Liver (tissue), 8 donors: ENCODE measurements at regions not wholly inside any gene's neighbourhood (a gene's known extent, or its start where the extent isn't known, plus 50 kb on each side); places are given as distances from the start of the nearest gene placed in this dataset.

Source experiments
- DNase-seq: peaks from one replicate; pipeline ENCODE4 v3.0.0-alpha.2; 2017; ENCODE audit warnings: low spot score
- H3K27ac ChIP-seq, 2 donors: one replicate each; pipeline ENCODE4 v1.7.0; 2013; ENCODE audit warnings: inconsistent platforms in 2 of 2, low read length in 2 of 2, control low read depth in 1 of 2, low read depth in 1 of 2, mild to moderate bottlenecking in 1 of 2
- H3K27me3 ChIP-seq, 4 donors: one replicate each; pipeline versions ENCODE4 v1.6.1 to v1.7.0; 2013; ENCODE audit warnings: low read length in 3 of 4, inconsistent platforms in 1 of 4, mild to moderate bottlenecking in 1 of 4, moderate library complexity in 1 of 4; ENCODE audit not compliant: control insufficient read depth in 4 of 4, insufficient read depth in 4 of 4
- H3K36me3 ChIP-seq, 4 donors: one replicate each; pipeline versions ENCODE4 v1.6.1 to v1.7.0; 2013; ENCODE audit warnings: low read length in 3 of 4, mild to moderate bottlenecking in 3 of 4, low read depth in 1 of 4, moderate library complexity in 1 of 4; ENCODE audit not compliant: control insufficient read depth in 4 of 4, insufficient read depth in 3 of 4
- H3K4me1 ChIP-seq, 4 donors: one replicate each; pipeline versions ENCODE4 v1.6.1 to v1.7.0; 2013; ENCODE audit warnings: low read length in 3 of 4, mild to moderate bottlenecking in 3 of 4, moderate library complexity in 1 of 4; ENCODE audit not compliant: control insufficient read depth in 4 of 4, insufficient read depth in 4 of 4
- H3K4me3 ChIP-seq, 3 donors: one replicate each; pipeline versions ENCODE4 v1.6.1 to v1.7.0; 2013; ENCODE audit warnings: low read length in 3 of 3, control low read depth in 1 of 3, low read depth in 1 of 3, mild to moderate bottlenecking in 1 of 3
- H3K9ac ChIP-seq, 2 donors: one replicate each; pipeline ENCODE4 v1.7.0; 2013; ENCODE audit warnings: low read length in 2 of 2, mild to moderate bottlenecking in 2 of 2, moderate library complexity in 2 of 2, control low read depth in 1 of 2, low read depth in 1 of 2
- H3K9me3 ChIP-seq, 4 donors: one replicate each; pipeline versions ENCODE4 v1.6.1 to v1.7.0; 2013; ENCODE audit warnings: low read length in 3 of 4; ENCODE audit not compliant: control insufficient read depth in 4 of 4
- CTCF ChIP-seq: fragments of 150-350 bp; IDR thresholded peaks from 2 replicates; pipeline ENCODE4 v1.5.1; 2017; ENCODE audit warnings: improper control_type of control experiment, low read depth, low read length; ENCODE audit not compliant: missing input control
- EGR1 ChIP-seq, 2 donors: IDR thresholded peaks; 2 replicates each; pipeline ENCODE4 v1.6.1; 2016 to 2018; ENCODE audit warnings: antibody characterized with exemption in 2 of 2, low read depth in 2 of 2
- FOXA1 ChIP-seq: IDR thresholded peaks from 2 replicates; pipeline ENCODE4 v1.6.1; 2016; ENCODE audit warnings: antibody characterized with exemption
- FOXA2 ChIP-seq: IDR thresholded peaks from 2 replicates; pipeline ENCODE4 v1.6.1; 2016; ENCODE audit warnings: antibody characterized with exemption
- HNF4A ChIP-seq, 2 donors: conservative IDR thresholded peaks; 2 replicates each; pipeline ENCODE4 v1.6.1; 2016; ENCODE audit warnings: antibody characterized with exemption in 2 of 2, mild to moderate bottlenecking in 2 of 2
- HNF4G ChIP-seq: IDR thresholded peaks from 2 replicates; pipeline ENCODE4 v1.6.1; 2016; ENCODE audit warnings: antibody characterized with exemption
- JUND ChIP-seq, 2 donors: IDR thresholded peaks; 2 replicates each; pipeline ENCODE4 v1.6.1; 2016; ENCODE audit warnings: antibody characterized with exemption in 2 of 2
- NR2F2 ChIP-seq: IDR thresholded peaks from 2 replicates; pipeline ENCODE4 v1.6.1; 2016; ENCODE audit warnings: antibody characterized with exemption
- RAD21 ChIP-seq, 2 donors: IDR thresholded peaks; 2 replicates each; pipeline ENCODE4 v1.6.1; 2016; ENCODE audit warnings: antibody characterized with exemption in 2 of 2, mild to moderate bottlenecking in 2 of 2
- RXRA ChIP-seq, 2 donors: IDR thresholded peaks; 2 replicates each; pipeline ENCODE4 v1.6.1; 2017 to 2018; ENCODE audit warnings: antibody characterized with exemption in 2 of 2, mild to moderate bottlenecking in 1 of 2
- SP1 ChIP-seq: IDR thresholded peaks from 2 replicates; pipeline ENCODE4 v1.6.1; 2018; ENCODE audit warnings: antibody characterized with exemption, mild to moderate bottlenecking
- TAF1 ChIP-seq: conservative IDR thresholded peaks from 2 replicates; pipeline ENCODE4 v1.6.1; 2016; ENCODE audit warnings: antibody characterized with exemption, mild to moderate bottlenecking
- YY1 ChIP-seq: IDR thresholded peaks from 2 replicates; pipeline ENCODE4 v1.6.1; 2016; ENCODE audit warnings: antibody characterized with exemption, mild to moderate bottlenecking
- WGBS: extraction: QIAGEN DNeasy Blood & Tissue Kit; methylation state at CpG from one replicate; pipeline ENCODE4 v1.1.7; 2013; 5-methylcytosine and 5-hydroxymethylcytosine counted together
- TF ChIP-seq, protein P1 (sequence below): IDR thresholded peaks from 2 replicates; pipeline ENCODE4 v1.6.1; 2016; ENCODE audit warnings: antibody characterized with exemption
- TF ChIP-seq, protein P2 (sequence below): IDR thresholded peaks from 2 replicates; pipeline ENCODE4 v1.6.1; 2016; ENCODE audit warnings: antibody characterized with exemption
- donor health status: healthy.
- donor health status: healthy.
- donor health status: healthy.
- donor health status: healthy.
- donor health status: healthy.

- Histone ChIP-seq H3K4me3 (no peak overlapping the region), H3K9ac (no peak overlapping the region), H3K36me3 (no peaks in the 10 kb centered on the region), H3K4me1 (no peaks in the 10 kb centered on the region), H3K27ac (no peak overlapping the region), H3K9me3 (no peaks in the 10 kb centered on the region), H3K27me3 (no peaks in the 10 kb centered on the region)
- TF ChIP-seq NR2F2 (no peak), RXRA (IDR thresholded peaks at IDR 0.05) (no peak), RAD21 (IDR thresholded peaks at IDR 0.05) (no peak), TAF1 (no peak)
- DNase-seq = no peak
- 75% methylated on average over 1 of the region's 1 CpG for WGBS
These were observed 623.0 kb downstream of the NTRK3 start for GRCh38 chr15:87633525-87633924.

DNA sequence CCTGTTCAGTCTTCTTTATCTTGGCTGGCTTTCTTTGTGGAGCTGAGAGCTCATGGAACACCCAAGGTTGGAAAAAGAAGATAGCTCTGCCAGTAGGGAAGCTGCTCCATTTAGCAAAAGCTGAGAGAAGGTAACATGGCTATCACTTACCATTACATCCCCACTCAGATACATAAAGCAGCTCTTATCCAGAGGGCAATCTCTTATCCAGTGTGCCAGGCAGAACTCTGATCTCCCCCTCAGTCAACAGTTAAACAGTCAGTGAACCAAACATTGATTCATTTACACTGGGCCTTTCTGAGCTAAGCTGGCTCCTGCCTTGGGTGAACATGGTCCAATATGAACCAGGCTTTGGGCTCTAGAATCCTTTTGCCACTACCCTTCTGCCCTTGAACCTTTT lies 624.2 kb downstream of the NTRK3 start:
- no peak overlapping the region for H3K9ac ChIP-seq
- no peaks in the 10 kb centered on the region for H3K36me3 ChIP-seq
- H3K9me3 ChIP-seq = no peaks in the 10 kb centered on the region
- no peak overlapping the region for H3K27ac ChIP-seq
- TF ChIP-seq JUND (IDR thresholded peaks at IDR 0.05) (no peak), TAF1 (no peak), SP1 (no peak), NR2F2 (no peak), HNF4G (no peak), CTCF (no peak), EGR1 (IDR thresholded peaks at IDR 0.05; ENCODE audit: low read depth in 2 of 2) (no peak), YY1 (no peak), HNF4A (conservative IDR thresholded peaks at IDR 0.05) (no peak), FOXA1 (no peak), FOXA2 (no peak)
- TF ChIP-seq, protein P1, sequence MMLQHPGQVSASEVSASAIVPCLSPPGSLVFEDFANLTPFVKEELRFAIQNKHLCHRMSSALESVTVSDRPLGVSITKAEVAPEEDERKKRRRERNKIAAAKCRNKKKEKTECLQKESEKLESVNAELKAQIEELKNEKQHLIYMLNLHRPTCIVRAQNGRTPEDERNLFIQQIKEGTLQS = no peak
- TF ChIP-seq, protein P2, sequence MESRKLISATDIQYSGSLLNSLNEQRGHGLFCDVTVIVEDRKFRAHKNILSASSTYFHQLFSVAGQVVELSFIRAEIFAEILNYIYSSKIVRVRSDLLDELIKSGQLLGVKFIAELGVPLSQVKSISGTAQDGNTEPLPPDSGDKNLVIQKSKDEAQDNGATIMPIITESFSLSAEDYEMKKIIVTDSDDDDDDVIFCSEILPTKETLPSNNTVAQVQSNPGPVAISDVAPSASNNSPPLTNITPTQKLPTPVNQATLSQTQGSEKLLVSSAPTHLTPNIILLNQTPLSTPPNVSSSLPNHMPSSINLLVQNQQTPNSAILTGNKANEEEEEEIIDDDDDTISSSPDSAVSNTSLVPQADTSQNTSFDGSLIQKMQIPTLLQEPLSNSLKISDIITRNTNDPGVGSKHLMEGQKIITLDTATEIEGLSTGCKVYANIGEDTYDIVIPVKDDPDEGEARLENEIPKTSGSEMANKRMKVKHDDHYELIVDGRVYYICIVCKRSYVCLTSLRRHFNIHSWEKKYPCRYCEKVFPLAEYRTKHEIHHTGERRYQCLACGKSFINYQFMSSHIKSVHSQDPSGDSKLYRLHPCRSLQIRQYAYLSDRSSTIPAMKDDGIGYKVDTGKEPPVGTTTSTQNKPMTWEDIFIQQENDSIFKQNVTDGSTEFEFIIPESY = no peak
- no peaks in the 10 kb centered on the region for H3K4me1 ChIP-seq
- H3K27me3 ChIP-seq = no peaks in the 10 kb centered on the region
- DNase-seq = no peak
- no peak overlapping the region for H3K4me3 ChIP-seq

DNA sequence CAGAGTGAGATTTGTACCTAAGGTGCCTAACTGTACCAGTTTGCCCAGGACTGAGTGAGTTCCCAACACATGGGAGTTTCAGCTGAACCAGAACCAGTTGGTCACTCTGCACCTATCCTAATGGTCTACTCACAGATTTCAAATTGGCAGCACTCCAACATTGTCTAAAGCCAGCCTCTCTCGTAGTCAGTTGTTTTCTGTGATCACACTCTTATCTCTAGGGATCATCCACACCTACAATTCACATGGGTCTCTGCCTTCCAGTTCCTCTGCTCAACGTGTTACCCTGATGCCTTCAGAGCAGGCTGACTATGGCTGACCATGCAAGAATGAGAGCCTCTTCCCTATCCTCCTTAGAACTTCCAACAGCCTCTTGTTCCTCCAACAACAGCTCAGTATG lies 624.8 kb downstream of the NTRK3 start:
- Histone ChIP-seq H3K27me3 (no peaks in the 10 kb centered on the region), H3K4me1 (no peaks in the 10 kb centered on the region), H3K9ac (no peak overlapping the region), H3K27ac (no peak overlapping the region), H3K4me3 (no peak overlapping the region), H3K9me3 (no peaks in the 10 kb centered on the region), H3K36me3 (no peaks in the 10 kb centered on the region)
- WGBS = 38% methylated on average over 2 of the region's 2 CpGs
- DNase-seq = no peak
- no peak for TF ChIP-seq SP1
